ENCODE measurements at regions not wholly inside any gene's neighbourhood (a gene's known extent, or its start where the extent isn't known, plus 50 kb on each side); places are given as distances from the start of the nearest gene placed in this dataset.
"Not testable (repeated sequence)": the region's sequence is repeated elsewhere in the genome, so short reads cannot be mapped to it uniquely, and the experiment has no call there.

- DNase-seq (ENCODE audit: low spot score): no peak
- no peak for FAIRE-seq
Measured at GRCh38 chr20:19025430-19026120, 186.9 kb upstream of the SLC24A3 start.

GRCh38 chr20:19026121-19026878 lies 186.1 kb upstream of the SLC24A3 start:
- DNase-seq (ENCODE audit: low spot score) (no peak), FAIRE-seq (no peak)

GRCh38 chr20:19026901-19027644 lies 185.4 kb upstream of the SLC24A3 start:
- no peak for DNase-seq (ENCODE audit: low spot score)
- no peak for FAIRE-seq

- DNase-seq (ENCODE audit: low spot score): no peak
- no peak for FAIRE-seq
Measured at GRCh38 chr20:19027971-19028370, 184.5 kb upstream of the SLC24A3 start.

- DNase-seq (ENCODE audit: low spot score): no peak
- no peak for FAIRE-seq
Measured at GRCh38 chr20:19041787-19042186, 170.7 kb upstream of the SLC24A3 start.

GRCh38 chr20:19045371-19045770 lies 167.1 kb upstream of the SLC24A3 start:
- FAIRE-seq: no peak
- no peak for DNase-seq (ENCODE audit: low spot score)

GRCh38 chr20:19047040-19047950 lies 165.1 kb upstream of the SLC24A3 start:
- no peak for FAIRE-seq

GRCh38 chr20:19047951-19048296 lies 164.5 kb upstream of the SLC24A3 start:
- DNase-seq (ENCODE audit: low spot score): no peak
- FAIRE-seq: no peak

More at GRCh38 chr20:19047040-19047950, 165.1 kb upstream of the SLC24A3 start:
- no peak for DNase-seq (ENCODE audit: low spot score)

GRCh38 chr20:19048995-19049501 lies 163.4 kb upstream of the SLC24A3 start:
- FAIRE-seq (no peak), DNase-seq (ENCODE audit: low spot score) (no peak)

GRCh38 chr20:19049514-19049913 lies 162.9 kb upstream of the SLC24A3 start:
- FAIRE-seq (no peak), DNase-seq (ENCODE audit: low spot score) (no peak)

GRCh38 chr20:19056909-19057308 lies 155.5 kb upstream of the SLC24A3 start:
- no peak for FAIRE-seq
- DNase-seq (ENCODE audit: low spot score): no peak

GRCh38 chr20:19064788-19065187 lies 147.7 kb upstream of the SLC24A3 start:
- not testable (repeated sequence) for FAIRE-seq; DNase-seq (ENCODE audit: low spot score)

GRCh38 chr20:19067986-19068385 lies 144.5 kb upstream of the SLC24A3 start:
- FAIRE-seq (no peak), DNase-seq (ENCODE audit: low spot score) (no peak)

GRCh38 chr20:19070026-19070425 lies 142.4 kb upstream of the SLC24A3 start:
- FAIRE-seq: no peak
- no peak for DNase-seq (ENCODE audit: low spot score)

- no peak for FAIRE-seq
- no peak for DNase-seq (ENCODE audit: low spot score)
Measured at GRCh38 chr20:19070681-19071445, 141.6 kb upstream of the SLC24A3 start.

GRCh38 chr20:19071446-19071725 lies 141.1 kb upstream of the SLC24A3 start:
- DNase-seq (ENCODE audit: low spot score) (no peak), FAIRE-seq (no peak)

GRCh38 chr20:19071902-19072498 lies 140.4 kb upstream of the SLC24A3 start:
- FAIRE-seq (no peak), DNase-seq (ENCODE audit: low spot score) (no peak)

GRCh38 chr20:19072988-19073387 lies 139.5 kb upstream of the SLC24A3 start:
- DNase-seq (ENCODE audit: low spot score) (no peak), FAIRE-seq (no peak)

GRCh38 chr20:19073584-19074218 lies 138.7 kb upstream of the SLC24A3 start:
- FAIRE-seq (no peak), DNase-seq (ENCODE audit: low spot score) (no peak)

GRCh38 chr20:19074356-19074755 lies 138.1 kb upstream of the SLC24A3 start:
- DNase-seq (ENCODE audit: low spot score): no peak
- no peak for FAIRE-seq

All from urothelium cell line (cell line).